ENCODE measurements at regions not wholly inside any gene's neighbourhood (a gene's known extent, or its start where the extent isn't known, plus 50 kb on each side); places are given as distances from the start of the nearest gene placed in this dataset.

- TF ChIP-seq ZNF24 (tag by site-specific recombination; IDR thresholded peaks at IDR 0.05) (no peak), ZNF155 (tag by site-specific recombination; IDR thresholded peaks at IDR 0.05) (no peak), CTCF (tag by site-specific recombination; IDR thresholded peaks at IDR 0.05) (no peak), ZNF140 (tag by site-specific recombination; IDR thresholded peaks at IDR 0.05) (no peak), MEIS1 (CRISPR knock-in tag; IDR thresholded peaks at IDR 0.05; ENCODE audit: borderline replicate concordance) (no peak), ZSCAN23 (tag by site-specific recombination; IDR thresholded peaks at IDR 0.05) (no peak), ZNF747 (tag by site-specific recombination; IDR thresholded peaks at IDR 0.05) (no peak), ZNF513 (tag by site-specific recombination; IDR thresholded peaks at IDR 0.05) (no peak)
Measured at GRCh38 chr2:212854116-212854515, 297.3 kb downstream of the IKZF2 start.

All from HEK293 (cell line).